Neural crest cell (in vitro differentiated cells): ENCODE measurements at regions not wholly inside any gene's neighbourhood (a gene's known extent, or its start where the extent isn't known, plus 50 kb on each side); places are given as distances from the start of the nearest gene placed in this dataset.

Experiments used
- DNase-seq: peaks from one replicate; pipeline ENCODE4 v3.0.0; 2021; ENCODE audit warnings: low read depth, mixed read lengths, low spot score
- H3K27ac Mint-ChIP-seq: one replicate; pipeline ENCODE4 v1.8.0; 2021; ENCODE audit warnings: mild to moderate bottlenecking, mixed read lengths; ENCODE audit not compliant: unreplicated experiment
- H3K27me3 Mint-ChIP-seq: 2 replicates; pipeline ENCODE4 v1.8.0; 2021; ENCODE audit warnings: low read depth, mild to moderate bottlenecking, mixed read lengths
- H3K36me3 Mint-ChIP-seq: 2 replicates; pipeline ENCODE4 v1.8.0; 2021; ENCODE audit warnings: low read depth, mild to moderate bottlenecking, mixed read lengths
- H3K4me1 Mint-ChIP-seq: 2 replicates; pipeline ENCODE4 v1.8.0; 2021; ENCODE audit warnings: mixed read lengths
- H3K4me3 Mint-ChIP-seq: one replicate; pipeline ENCODE4 v1.8.0; 2021; ENCODE audit warnings: mild to moderate bottlenecking, mixed read lengths
- H3K9me3 Mint-ChIP-seq: 2 replicates; pipeline ENCODE4 v1.8.0; 2021; ENCODE audit warnings: mixed read lengths
- TF ChIP-seq, protein P1 (sequence below): fragments of 200-600 bp; sonication (generic); conservative IDR thresholded peaks from 2 replicates; pipeline ENCODE4 v1.5.0; 2021; ENCODE audit warnings: antibody characterized with exemption, mild to moderate bottlenecking

GRCh38 chr3:24915639-24916038 lies 421.0 kb upstream of the THRB start:
- no peak overlapping the region for H3K27ac Mint-ChIP-seq
- no peaks in the 10 kb centered on the region for H3K4me1 Mint-ChIP-seq
- TF ChIP-seq, protein P1, sequence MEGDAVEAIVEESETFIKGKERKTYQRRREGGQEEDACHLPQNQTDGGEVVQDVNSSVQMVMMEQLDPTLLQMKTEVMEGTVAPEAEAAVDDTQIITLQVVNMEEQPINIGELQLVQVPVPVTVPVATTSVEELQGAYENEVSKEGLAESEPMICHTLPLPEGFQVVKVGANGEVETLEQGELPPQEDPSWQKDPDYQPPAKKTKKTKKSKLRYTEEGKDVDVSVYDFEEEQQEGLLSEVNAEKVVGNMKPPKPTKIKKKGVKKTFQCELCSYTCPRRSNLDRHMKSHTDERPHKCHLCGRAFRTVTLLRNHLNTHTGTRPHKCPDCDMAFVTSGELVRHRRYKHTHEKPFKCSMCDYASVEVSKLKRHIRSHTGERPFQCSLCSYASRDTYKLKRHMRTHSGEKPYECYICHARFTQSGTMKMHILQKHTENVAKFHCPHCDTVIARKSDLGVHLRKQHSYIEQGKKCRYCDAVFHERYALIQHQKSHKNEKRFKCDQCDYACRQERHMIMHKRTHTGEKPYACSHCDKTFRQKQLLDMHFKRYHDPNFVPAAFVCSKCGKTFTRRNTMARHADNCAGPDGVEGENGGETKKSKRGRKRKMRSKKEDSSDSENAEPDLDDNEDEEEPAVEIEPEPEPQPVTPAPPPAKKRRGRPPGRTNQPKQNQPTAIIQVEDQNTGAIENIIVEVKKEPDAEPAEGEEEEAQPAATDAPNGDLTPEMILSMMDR = no peak
- no peaks in the 10 kb centered on the region for H3K9me3 Mint-ChIP-seq
- H3K4me3 Mint-ChIP-seq = no peak overlapping the region
- no peaks in the 10 kb centered on the region for H3K27me3 Mint-ChIP-seq
- H3K36me3 Mint-ChIP-seq = no peaks in the 10 kb centered on the region
- DNase-seq = no peak

GRCh38 chr3:24917908-24918307 lies 423.3 kb upstream of the THRB start:
- Mint-ChIP-seq H3K4me3 (no peak overlapping the region), H3K9me3 (no peaks in the 10 kb centered on the region), H3K36me3 (no peaks in the 10 kb centered on the region), H3K4me1 (peaks cover 7% of the 10 kb centered on the region), H3K27me3 (no peaks in the 10 kb centered on the region), H3K27ac (no peak overlapping the region)
- TF ChIP-seq, protein P1 = no peak
- no peak for DNase-seq

- Mint-ChIP-seq H3K36me3 (no peaks in the 10 kb centered on the region), H3K27ac (no peak overlapping the region), H3K27me3 (no peaks in the 10 kb centered on the region), H3K4me1 (peaks cover 7% of the 10 kb centered on the region), H3K9me3 (no peaks in the 10 kb centered on the region), H3K4me3 (no peak overlapping the region)
- TF ChIP-seq, protein P1 = no peak
- no peak for DNase-seq
Observed at GRCh38 chr3:24923570-24923969, 428.9 kb upstream of the THRB start.

- TF ChIP-seq, protein P1 = no peak
- H3K27me3 Mint-ChIP-seq = no peaks in the 10 kb centered on the region
- no peaks in the 10 kb centered on the region for H3K36me3 Mint-ChIP-seq
- H3K9me3 Mint-ChIP-seq = no peaks in the 10 kb centered on the region
- H3K4me1 Mint-ChIP-seq = peaks cover 11% of the 10 kb centered on the region
- H3K27ac Mint-ChIP-seq = no peak overlapping the region
- no peak overlapping the region for H3K4me3 Mint-ChIP-seq
- no peak for DNase-seq
Observed at GRCh38 chr3:24929521-24929920, 434.9 kb upstream of the THRB start.

DNA sequence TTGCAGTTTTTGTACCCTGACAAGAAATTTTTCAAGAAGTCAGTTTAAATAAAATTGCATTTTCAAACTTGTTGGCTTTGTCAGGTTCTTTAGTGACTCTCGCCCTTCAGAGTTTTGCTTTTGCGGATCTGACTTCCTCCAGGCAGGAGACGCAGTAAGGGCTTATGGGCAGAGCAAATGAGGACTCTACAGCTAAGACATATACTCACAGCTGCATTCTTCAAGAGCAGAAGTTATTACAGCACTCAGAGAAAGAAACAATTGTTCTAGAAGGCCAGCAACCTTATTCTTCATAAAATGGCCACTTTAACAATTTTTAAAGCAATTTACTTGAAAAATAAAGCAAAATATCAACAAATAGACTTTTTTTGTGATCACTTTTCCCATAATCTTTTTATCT lies 438.8 kb upstream of the THRB start:
- Mint-ChIP-seq H3K36me3 (no peaks in the 10 kb centered on the region), H3K4me1 (peaks cover 11% of the 10 kb centered on the region), H3K27ac (no peak overlapping the region), H3K9me3 (no peaks in the 10 kb centered on the region), H3K27me3 (no peaks in the 10 kb centered on the region), H3K4me3 (no peak overlapping the region)
- TF ChIP-seq, protein P1 = no peak
- no peak for DNase-seq

DNA sequence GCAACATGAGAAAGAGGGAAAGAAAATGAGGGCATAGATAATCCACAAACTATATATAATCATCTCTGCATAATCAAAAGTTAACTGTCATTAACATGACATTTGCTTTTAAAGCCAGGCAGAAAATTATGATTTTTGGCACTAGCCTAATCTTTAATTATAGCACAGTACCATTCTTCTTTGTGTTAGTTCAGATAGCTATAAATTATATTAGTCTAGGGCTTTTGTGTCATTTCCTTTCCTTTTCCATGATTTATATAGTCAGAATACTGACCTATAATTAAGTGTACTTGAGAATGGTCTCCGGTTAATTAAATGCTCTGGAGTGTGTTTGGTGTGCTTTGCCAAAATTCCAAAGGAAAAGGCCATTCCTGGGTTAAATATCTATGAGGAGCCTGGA lies 441.9 kb upstream of the THRB start:
- TF ChIP-seq, protein P1 = no peak
- no peak overlapping the region for H3K27ac Mint-ChIP-seq
- no peaks in the 10 kb centered on the region for H3K27me3 Mint-ChIP-seq
- H3K4me3 Mint-ChIP-seq = no peak overlapping the region
- H3K9me3 Mint-ChIP-seq = no peaks in the 10 kb centered on the region
- DNase-seq = no peak
- H3K4me1 Mint-ChIP-seq = peaks cover 11% of the 10 kb centered on the region
- H3K36me3 Mint-ChIP-seq = no peaks in the 10 kb centered on the region
